ENCODE measurements at regions not wholly inside any gene's neighbourhood (a gene's known extent, or its start where the extent isn't known, plus 50 kb on each side); places are given as distances from the start of the nearest gene placed in this dataset.

- no peak overlapping the region for H3K27ac ChIP-seq
- H3K36me3 ChIP-seq: no peaks in the 10 kb centered on the region
- H3K9ac ChIP-seq: no peak overlapping the region
- TF ChIP-seq Cebpa-rat (IDR thresholded peaks at IDR 0.05): no peak
- no peak overlapping the region for H3K4me3 ChIP-seq
- peaks cover 10 to 14% (median 12%) of the 10 kb centered on the region in 10 experiments for H3K4me1 ChIP-seq
- H3K4me2 ChIP-seq: no peak overlapping the region
- H3K27me3 ChIP-seq: peaks cover 49 to 92% (median 77%) of the 10 kb centered on the region in 11 experiments
- H4K20me1 ChIP-seq: peaks cover 0 to 22% (median 0%) of the 10 kb centered on the region in 11 experiments; a peak in 7 of 22 replicates
- H3K9me3 ChIP-seq (replicated peaks in 1 of 11): peaks cover 0 to 10% (median 0%) of the 10 kb centered on the region in 11 experiments; a peak in 2 of 22 replicates
These were observed 311.8 kb upstream of the MMADHC start for GRCh38 chr2:149899390-149899789.

DNA sequence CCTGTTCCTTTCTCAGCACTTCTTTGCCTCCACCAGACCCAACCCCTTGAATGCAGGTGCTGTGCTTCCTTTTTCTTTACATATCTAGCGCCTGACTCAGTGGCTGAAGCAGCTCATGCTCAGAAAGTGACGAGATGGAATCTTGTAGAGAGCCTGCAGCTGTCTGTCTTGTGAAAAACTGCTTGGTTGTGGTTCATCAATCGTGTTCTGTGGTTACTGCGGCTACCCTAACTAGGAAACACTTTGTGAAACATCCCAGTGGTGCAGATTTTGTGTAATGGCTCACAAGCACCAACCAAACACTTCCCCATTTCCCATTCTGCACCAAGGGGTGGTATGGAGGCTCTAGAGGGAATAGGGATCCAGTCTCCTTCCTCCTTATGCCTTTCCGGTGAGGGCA is 307.2 kb upstream of the MMADHC start:
- H3K4me2 ChIP-seq: peak overlapping the region; percentile 47 to 72 (median 59)
- H3K4me1 ChIP-seq: peaks cover 15 to 22% (median 18%) of the 10 kb centered on the region in 10 experiments
- peaks cover 0 to 23% (median 0%) of the 10 kb centered on the region in 11 experiments; a peak in 7 of 22 replicates for H4K20me1 ChIP-seq
- H3K27me3 ChIP-seq: peaks cover 57 to 95% (median 76%) of the 10 kb centered on the region in 11 experiments
- H3K9ac ChIP-seq: no peak overlapping the region
- H3K9me3 ChIP-seq (replicated peaks in 1 of 11): peaks cover 0 to 10% (median 0%) of the 10 kb centered on the region in 11 experiments; a peak in 2 of 22 replicates
- peak overlapping the region in 4 of 11 experiments; percentile 9 to 53 (median 33); a peak in 9 of 22 replicates for H3K27ac ChIP-seq
- H3K36me3 ChIP-seq: no peaks in the 10 kb centered on the region
- peak in 8 of 11 experiments; percentile 39 to 82 (median 65); a peak in 11 of 22 replicates for TF ChIP-seq Cebpa-rat (IDR thresholded peaks at IDR 0.05)
- no peak overlapping the region for H3K4me3 ChIP-seq

- peak overlapping the region; percentile 27 to 72 (median 55) for H3K4me2 ChIP-seq
- peak overlapping the region in 7 of 11 experiments; percentile 7 to 53 (median 9); a peak in 11 of 22 replicates for H3K27ac ChIP-seq
- H3K9me3 ChIP-seq (replicated peaks in 1 of 11): peaks cover 0 to 7% (median 0%) of the 10 kb centered on the region in 11 experiments; a peak in 2 of 22 replicates
- H3K36me3 ChIP-seq: no peaks in the 10 kb centered on the region
- H3K27me3 ChIP-seq: peaks cover 54 to 95% (median 75%) of the 10 kb centered on the region in 11 experiments
- H4K20me1 ChIP-seq: peaks cover 0 to 23% (median 0%) of the 10 kb centered on the region in 11 experiments; a peak in 7 of 22 replicates
- H3K4me3 ChIP-seq: no peak overlapping the region
- TF ChIP-seq Cebpa-rat (IDR thresholded peaks at IDR 0.05): no peak
- H3K9ac ChIP-seq: no peak overlapping the region
- H3K4me1 ChIP-seq: peaks cover 15 to 22% (median 18%) of the 10 kb centered on the region in 10 experiments
These were observed 306.7 kb upstream of the MMADHC start for GRCh38 chr2:149894226-149894625.

GRCh38 chr2:149892563-149892962 is 305.0 kb upstream of the MMADHC start:
- H3K9ac ChIP-seq: no peak overlapping the region
- TF ChIP-seq Cebpa-rat (IDR thresholded peaks at IDR 0.05): no peak
- H4K20me1 ChIP-seq: peaks cover 0 to 22% (median 0%) of the 10 kb centered on the region in 11 experiments; a peak in 7 of 22 replicates

DNA sequence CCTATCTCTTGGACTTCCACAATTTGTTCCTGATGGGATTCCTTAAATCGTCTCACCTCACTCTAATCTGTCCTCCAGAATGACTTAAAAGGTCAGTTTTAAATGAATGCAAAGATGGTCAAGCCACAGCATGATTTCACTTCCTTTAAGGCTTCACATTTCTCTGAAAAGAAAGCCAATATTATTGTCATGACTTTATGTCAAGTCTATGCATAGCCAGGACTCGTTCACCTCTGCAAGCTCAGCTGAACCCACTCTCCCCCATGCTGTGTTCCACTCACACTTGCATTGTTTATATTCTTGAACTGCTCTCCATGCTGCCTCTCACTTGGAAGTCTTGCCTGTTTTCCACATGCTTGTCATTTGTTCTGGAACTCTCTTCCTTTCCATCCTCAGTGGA is 298.4 kb upstream of the MMADHC start:
- no peak for TF ChIP-seq Cebpa-rat (IDR thresholded peaks at IDR 0.05)
- Histone ChIP-seq H3K9ac (no peak overlapping the region), H3K36me3 (no peaks in the 10 kb centered on the region), H3K4me1 (peaks cover 0 to 10% (median 0%) of the 10 kb centered on the region in 10 experiments; a peak in 2 of 20 replicates), H4K20me1 (no peaks in the 10 kb centered on the region), H3K9me3 (replicated peaks in 1 of 11) (0 out of 22 replicates have a peak, but pooled peaks cover 0 to 7% (median 0%) of the 10 kb centered on the region in 11 experiments), H3K4me2 (peak overlapping the region in 1 of 11 experiments; percentile 4; a peak in 1 of 22 replicates), H3K4me3 (no peak overlapping the region), H3K27me3 (peaks cover 0 to 82% (median 9%) of the 10 kb centered on the region in 11 experiments; a peak in 12 of 22 replicates), H3K27ac (no peak overlapping the region)

More at GRCh38 chr2:149892563-149892962, 305.0 kb upstream of the MMADHC start:
- Histone ChIP-seq H3K4me3 (no peak overlapping the region), H3K4me2 (no peak overlapping the region), H3K27me3 (peaks cover 37 to 93% (median 58%) of the 10 kb centered on the region in 11 experiments), H3K27ac (no peak overlapping the region), H3K36me3 (no peaks in the 10 kb centered on the region), H3K9me3 (replicated peaks in 1 of 11) (0 out of 22 replicates have a peak, but pooled peaks cover 0 to 7% (median 0%) of the 10 kb centered on the region in 11 experiments), H3K4me1 (peaks cover 15 to 22% (median 18%) of the 10 kb centered on the region in 10 experiments)

DNA sequence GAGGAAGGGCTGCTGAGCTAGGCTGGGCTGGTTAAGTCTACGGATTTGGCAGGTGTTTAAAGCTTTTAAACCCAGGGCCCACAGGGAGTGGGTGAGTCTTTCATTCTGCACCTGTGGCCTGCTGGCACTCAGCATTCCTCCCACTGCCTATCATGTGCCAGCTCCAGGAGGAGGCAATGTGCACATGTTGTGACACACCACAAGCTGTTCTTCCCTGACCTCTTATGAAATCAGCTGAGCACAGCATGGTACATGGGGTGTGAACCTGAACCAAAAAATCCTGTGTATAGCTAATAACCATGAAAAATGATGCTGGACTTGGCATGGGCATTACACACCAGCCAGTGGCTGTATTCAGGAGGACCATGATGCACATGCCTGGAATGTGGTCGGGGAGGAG is 297.9 kb upstream of the MMADHC start:
- 0 out of 22 replicates have a peak, but pooled peaks cover 0 to 7% (median 0%) of the 10 kb centered on the region in 11 experiments for H3K9me3 ChIP-seq (replicated peaks in 1 of 11)
- no peak overlapping the region for H3K4me3 ChIP-seq
- TF ChIP-seq Cebpa-rat (IDR thresholded peaks at IDR 0.05): no peak
- H3K36me3 ChIP-seq: no peaks in the 10 kb centered on the region
- H3K9ac ChIP-seq: no peak overlapping the region
- peak overlapping the region in 1 of 11 experiments; percentile 4; a peak in 1 of 22 replicates for H3K4me2 ChIP-seq
- H3K4me1 ChIP-seq: peaks cover 0 to 10% (median 0%) of the 10 kb centered on the region in 10 experiments; a peak in 2 of 20 replicates
- H3K27me3 ChIP-seq: peaks cover 0 to 78% (median 7%) of the 10 kb centered on the region in 11 experiments; a peak in 9 of 22 replicates
- no peak overlapping the region for H3K27ac ChIP-seq
- no peaks in the 10 kb centered on the region for H4K20me1 ChIP-seq

DNA sequence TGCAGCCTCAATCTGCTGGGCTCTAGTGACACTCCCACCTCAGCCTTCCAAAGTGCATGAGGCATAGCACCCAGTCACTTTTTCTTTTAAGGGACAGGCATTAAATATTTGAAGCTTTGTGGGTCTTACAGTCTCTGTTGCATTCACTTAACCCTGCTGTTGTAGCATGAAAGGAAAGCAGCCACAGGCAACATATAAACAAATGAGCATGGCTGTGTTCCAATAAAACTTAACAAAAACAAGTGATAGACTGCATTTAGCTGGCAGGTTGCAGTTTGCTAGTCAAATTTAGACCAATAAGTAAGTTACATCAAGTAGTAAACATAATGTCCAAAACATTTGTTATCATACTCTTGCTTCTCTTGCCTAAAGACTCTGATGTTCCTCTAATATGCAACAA is 297.3 kb upstream of the MMADHC start:
- no peak overlapping the region for H3K4me2 ChIP-seq
- no peaks in the 10 kb centered on the region for H3K36me3 ChIP-seq
- H3K4me1 ChIP-seq: peaks cover 0 to 10% (median 0%) of the 10 kb centered on the region in 10 experiments; a peak in 2 of 20 replicates
- no peak overlapping the region for H3K4me3 ChIP-seq
- H3K27ac ChIP-seq: no peak overlapping the region
- no peaks in the 10 kb centered on the region for H4K20me1 ChIP-seq
- H3K27me3 ChIP-seq: peaks cover 0 to 74% (median 4%) of the 10 kb centered on the region in 11 experiments; a peak in 9 of 22 replicates
- no peak for TF ChIP-seq Cebpa-rat (IDR thresholded peaks at IDR 0.05)
- no peak overlapping the region for H3K9ac ChIP-seq
- H3K9me3 ChIP-seq (replicated peaks in 1 of 11): 0 out of 22 replicates have a peak, but pooled peaks cover 0 to 6% (median 0%) of the 10 kb centered on the region in 11 experiments

DNA sequence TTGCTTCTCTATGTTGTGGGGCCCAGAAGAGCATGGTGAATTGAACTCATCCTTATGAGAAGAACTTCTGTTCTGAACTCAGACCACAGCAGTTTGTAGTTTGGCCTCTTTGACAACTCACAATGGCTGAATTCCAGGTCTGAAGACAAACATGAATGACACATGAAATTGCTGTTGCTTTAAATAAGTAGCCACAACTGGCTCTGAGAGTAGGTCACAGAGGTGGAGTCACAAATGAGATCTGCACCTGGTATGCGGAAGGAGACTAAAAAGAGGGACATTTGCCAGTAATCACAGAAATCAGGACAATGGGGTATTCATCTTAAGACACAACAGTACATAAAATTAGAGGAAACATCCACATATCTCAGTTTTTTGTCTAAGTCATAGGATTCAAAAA is 290.3 kb upstream of the MMADHC start:
- no peak overlapping the region for H3K27ac ChIP-seq
- no peak overlapping the region for H3K4me2 ChIP-seq
- H3K27me3 ChIP-seq: peaks cover 0 to 22% (median 0%) of the 10 kb centered on the region in 11 experiments; a peak in 4 of 22 replicates
- TF ChIP-seq Cebpa-rat (IDR thresholded peaks at IDR 0.05): no peak
- peaks cover 0 to 8% (median 4%) of the 10 kb centered on the region in 10 experiments; a peak in 11 of 20 replicates for H3K4me1 ChIP-seq
- no peak overlapping the region for H3K4me3 ChIP-seq
- H3K9ac ChIP-seq: no peak overlapping the region
- no peaks in the 10 kb centered on the region for H3K9me3 ChIP-seq (replicated peaks in 1 of 11)
- H4K20me1 ChIP-seq: no peaks in the 10 kb centered on the region
- no peaks in the 10 kb centered on the region for H3K36me3 ChIP-seq

GRCh38 chr2:149877074-149877473 is 289.5 kb upstream of the MMADHC start:
- Histone ChIP-seq H3K4me2 (peak overlapping the region in 1 of 11 experiments; percentile 21; a peak in 3 of 22 replicates), H3K27ac (no peak overlapping the region), H3K27me3 (peaks cover 0 to 14% (median 0%) of the 10 kb centered on the region in 11 experiments; a peak in 3 of 22 replicates), H3K36me3 (no peaks in the 10 kb centered on the region), H3K9me3 (replicated peaks in 1 of 11) (no peaks in the 10 kb centered on the region), H3K4me3 (no peak overlapping the region), H3K4me1 (peaks cover 0 to 12% (median 6%) of the 10 kb centered on the region in 10 experiments; a peak in 11 of 20 replicates), H3K9ac (no peak overlapping the region), H4K20me1 (no peaks in the 10 kb centered on the region)
- no peak for TF ChIP-seq Cebpa-rat (IDR thresholded peaks at IDR 0.05)
